GM23338 (cell line): ENCODE measurements at regions not wholly inside any gene's neighbourhood (a gene's known extent, or its start where the extent isn't known, plus 50 kb on each side); places are given as distances from the start of the nearest gene placed in this dataset.

Experiments used
- EZH2 ChIP-seq: fragments of 200-600 bp; sonication (generic); IDR thresholded peaks from one replicate; pipeline ENCODE4 v1.8.0; 2017; ENCODE audit warnings: antibody characterized with exemption, mild to moderate bottlenecking, low read depth; ENCODE audit not compliant: unreplicated experiment
- EZH2phosphoT487 ChIP-seq: fragments of 200-600 bp; sonication (generic); IDR thresholded peaks from one replicate; pipeline ENCODE4 v1.8.1; 2018; ENCODE audit warnings: antibody characterized with exemption; ENCODE audit not compliant: unreplicated experiment
- NANOG ChIP-seq: IDR thresholded peaks from 2 replicates; pipeline ENCODE4 v1.6.1; 2016; ENCODE audit warnings: antibody characterized with exemption, borderline replicate concordance
- POLR2AphosphoS5 ChIP-seq: IDR thresholded peaks from 2 replicates; pipeline ENCODE4 v1.6.1; 2016; ENCODE audit warnings: antibody characterized with exemption, low read depth
- STAT1 ChIP-seq: IDR thresholded peaks from one replicate; pipeline ENCODE4 v1.6.1; 2016; ENCODE audit warnings: antibody characterized with exemption; ENCODE audit not compliant: unreplicated experiment
- ZNF114 ChIP-seq: fragments of 250-450 bp; sonication (Bioruptor Pico); IDR thresholded peaks from 2 replicates; pipeline ENCODE4 v1.5.0; 2020; ENCODE audit warnings: mild to moderate bottlenecking, moderate library complexity
- TF ChIP-seq, protein P1 (sequence below): fragments of 250-450 bp; sonication (Bioruptor Pico); IDR thresholded peaks from 2 replicates; pipeline ENCODE4 v1.5.0; 2020; ENCODE audit warnings: mild to moderate bottlenecking, moderate library complexity
- TF ChIP-seq, protein P2 (sequence below): IDR thresholded peaks from one replicate; pipeline ENCODE4 v1.6.1; 2018; ENCODE audit warnings: antibody characterized with exemption; ENCODE audit not compliant: unreplicated experiment
- TF ChIP-seq, protein P3 (sequence below): IDR thresholded peaks from 2 replicates; pipeline ENCODE4 v1.6.1; 2016; ENCODE audit warnings: antibody characterized with exemption

DNA sequence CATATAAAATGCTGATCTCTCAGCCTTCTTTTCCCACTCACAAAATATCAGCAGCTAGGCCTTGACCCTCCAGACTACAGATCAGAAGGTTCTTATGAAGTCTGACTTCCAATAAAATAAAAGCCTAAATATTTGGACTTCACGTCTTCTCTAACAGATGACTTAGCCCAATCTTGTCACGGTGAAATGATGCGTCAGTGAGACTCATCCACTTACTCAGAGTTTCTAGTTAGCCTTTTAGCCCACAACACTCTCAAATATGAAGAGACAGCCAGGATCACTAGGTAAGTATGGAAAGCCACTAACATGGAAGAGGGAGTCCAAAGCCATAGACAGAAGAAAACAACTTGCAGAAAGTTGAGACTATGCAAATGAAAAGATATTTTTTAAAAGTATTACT is 601.2 kb downstream of the PYDC2 start (continued):
- TF ChIP-seq, protein P1, sequence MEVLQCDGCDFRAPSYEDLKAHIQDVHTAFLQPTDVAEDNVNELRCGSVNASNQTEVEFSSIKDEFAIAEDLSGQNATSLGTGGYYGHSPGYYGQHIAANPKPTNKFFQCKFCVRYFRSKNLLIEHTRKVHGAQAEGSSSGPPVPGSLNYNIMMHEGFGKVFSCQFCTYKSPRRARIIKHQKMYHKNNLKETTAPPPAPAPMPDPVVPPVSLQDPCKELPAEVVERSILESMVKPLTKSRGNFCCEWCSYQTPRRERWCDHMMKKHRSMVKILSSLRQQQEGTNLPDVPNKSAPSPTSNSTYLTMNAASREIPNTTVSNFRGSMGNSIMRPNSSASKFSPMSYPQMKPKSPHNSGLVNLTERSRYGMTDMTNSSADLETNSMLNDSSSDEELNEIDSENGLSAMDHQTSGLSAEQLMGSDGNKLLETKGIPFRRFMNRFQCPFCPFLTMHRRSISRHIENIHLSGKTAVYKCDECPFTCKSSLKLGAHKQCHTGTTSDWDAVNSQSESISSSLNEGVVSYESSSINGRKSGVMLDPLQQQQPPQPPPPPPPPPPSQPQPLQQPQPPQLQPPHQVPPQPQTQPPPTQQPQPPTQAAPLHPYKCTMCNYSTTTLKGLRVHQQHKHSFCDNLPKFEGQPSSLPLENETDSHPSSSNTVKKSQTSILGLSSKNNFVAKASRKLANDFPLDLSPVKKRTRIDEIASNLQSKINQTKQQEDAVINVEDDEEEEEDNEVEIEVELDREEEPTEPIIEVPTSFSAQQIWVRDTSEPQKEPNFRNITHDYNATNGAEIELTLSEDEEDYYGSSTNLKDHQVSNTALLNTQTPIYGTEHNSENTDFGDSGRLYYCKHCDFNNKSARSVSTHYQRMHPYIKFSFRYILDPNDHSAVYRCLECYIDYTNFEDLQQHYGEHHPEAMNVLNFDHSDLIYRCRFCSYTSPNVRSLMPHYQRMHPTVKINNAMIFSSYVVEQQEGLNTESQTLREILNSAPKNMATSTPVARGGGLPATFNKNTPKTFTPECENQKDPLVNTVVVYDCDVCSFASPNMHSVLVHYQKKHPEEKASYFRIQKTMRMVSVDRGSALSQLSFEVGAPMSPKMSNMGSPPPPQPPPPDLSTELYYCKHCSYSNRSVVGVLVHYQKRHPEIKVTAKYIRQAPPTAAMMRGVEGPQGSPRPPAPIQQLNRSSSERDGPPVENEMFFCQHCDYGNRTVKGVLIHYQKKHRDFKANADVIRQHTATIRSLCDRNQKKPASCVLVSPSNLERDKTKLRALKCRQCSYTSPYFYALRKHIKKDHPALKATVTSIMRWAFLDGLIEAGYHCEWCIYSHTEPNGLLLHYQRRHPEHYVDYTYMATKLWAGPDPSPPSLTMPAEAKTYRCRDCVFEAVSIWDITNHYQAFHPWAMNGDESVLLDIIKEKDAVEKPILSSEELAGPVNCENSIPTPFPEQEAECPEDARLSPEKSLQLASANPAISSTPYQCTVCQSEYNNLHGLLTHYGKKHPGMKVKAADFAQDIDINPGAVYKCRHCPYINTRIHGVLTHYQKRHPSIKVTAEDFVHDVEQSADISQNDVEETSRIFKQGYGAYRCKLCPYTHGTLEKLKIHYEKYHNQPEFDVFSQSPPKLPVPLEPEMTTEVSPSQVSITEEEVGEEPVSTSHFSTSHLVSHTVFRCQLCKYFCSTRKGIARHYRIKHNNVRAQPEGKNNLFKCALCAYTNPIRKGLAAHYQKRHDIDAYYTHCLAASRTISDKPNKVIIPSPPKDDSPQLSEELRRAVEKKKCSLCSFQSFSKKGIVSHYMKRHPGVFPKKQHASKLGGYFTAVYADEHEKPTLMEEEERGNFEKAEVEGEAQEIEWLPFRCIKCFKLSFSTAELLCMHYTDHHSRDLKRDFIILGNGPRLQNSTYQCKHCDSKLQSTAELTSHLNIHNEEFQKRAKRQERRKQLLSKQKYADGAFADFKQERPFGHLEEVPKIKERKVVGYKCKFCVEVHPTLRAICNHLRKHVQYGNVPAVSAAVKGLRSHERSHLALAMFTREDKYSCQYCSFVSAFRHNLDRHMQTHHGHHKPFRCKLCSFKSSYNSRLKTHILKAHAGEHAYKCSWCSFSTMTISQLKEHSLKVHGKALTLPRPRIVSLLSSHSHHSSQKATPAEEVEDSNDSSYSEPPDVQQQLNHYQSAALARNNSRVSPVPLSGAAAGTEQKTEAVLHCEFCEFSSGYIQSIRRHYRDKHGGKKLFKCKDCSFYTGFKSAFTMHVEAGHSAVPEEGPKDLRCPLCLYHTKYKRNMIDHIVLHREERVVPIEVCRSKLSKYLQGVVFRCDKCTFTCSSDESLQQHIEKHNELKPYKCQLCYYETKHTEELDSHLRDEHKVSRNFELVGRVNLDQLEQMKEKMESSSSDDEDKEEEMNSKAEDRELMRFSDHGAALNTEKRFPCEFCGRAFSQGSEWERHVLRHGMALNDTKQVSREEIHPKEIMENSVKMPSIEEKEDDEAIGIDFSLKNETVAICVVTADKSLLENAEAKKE (CRISPR knock-in tag): no peak
- TF ChIP-seq STAT1 (no peak), POLR2AphosphoS5 (no peak), ZNF114 (CRISPR knock-in tag) (no peak), EZH2phosphoT487 (no peak), NANOG (no peak), EZH2 (no peak)
- TF ChIP-seq, protein P2, sequence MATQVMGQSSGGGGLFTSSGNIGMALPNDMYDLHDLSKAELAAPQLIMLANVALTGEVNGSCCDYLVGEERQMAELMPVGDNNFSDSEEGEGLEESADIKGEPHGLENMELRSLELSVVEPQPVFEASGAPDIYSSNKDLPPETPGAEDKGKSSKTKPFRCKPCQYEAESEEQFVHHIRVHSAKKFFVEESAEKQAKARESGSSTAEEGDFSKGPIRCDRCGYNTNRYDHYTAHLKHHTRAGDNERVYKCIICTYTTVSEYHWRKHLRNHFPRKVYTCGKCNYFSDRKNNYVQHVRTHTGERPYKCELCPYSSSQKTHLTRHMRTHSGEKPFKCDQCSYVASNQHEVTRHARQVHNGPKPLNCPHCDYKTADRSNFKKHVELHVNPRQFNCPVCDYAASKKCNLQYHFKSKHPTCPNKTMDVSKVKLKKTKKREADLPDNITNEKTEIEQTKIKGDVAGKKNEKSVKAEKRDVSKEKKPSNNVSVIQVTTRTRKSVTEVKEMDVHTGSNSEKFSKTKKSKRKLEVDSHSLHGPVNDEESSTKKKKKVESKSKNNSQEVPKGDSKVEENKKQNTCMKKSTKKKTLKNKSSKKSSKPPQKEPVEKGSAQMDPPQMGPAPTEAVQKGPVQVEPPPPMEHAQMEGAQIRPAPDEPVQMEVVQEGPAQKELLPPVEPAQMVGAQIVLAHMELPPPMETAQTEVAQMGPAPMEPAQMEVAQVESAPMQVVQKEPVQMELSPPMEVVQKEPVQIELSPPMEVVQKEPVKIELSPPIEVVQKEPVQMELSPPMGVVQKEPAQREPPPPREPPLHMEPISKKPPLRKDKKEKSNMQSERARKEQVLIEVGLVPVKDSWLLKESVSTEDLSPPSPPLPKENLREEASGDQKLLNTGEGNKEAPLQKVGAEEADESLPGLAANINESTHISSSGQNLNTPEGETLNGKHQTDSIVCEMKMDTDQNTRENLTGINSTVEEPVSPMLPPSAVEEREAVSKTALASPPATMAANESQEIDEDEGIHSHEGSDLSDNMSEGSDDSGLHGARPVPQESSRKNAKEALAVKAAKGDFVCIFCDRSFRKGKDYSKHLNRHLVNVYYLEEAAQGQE: no peak
- TF ChIP-seq, protein P3, sequence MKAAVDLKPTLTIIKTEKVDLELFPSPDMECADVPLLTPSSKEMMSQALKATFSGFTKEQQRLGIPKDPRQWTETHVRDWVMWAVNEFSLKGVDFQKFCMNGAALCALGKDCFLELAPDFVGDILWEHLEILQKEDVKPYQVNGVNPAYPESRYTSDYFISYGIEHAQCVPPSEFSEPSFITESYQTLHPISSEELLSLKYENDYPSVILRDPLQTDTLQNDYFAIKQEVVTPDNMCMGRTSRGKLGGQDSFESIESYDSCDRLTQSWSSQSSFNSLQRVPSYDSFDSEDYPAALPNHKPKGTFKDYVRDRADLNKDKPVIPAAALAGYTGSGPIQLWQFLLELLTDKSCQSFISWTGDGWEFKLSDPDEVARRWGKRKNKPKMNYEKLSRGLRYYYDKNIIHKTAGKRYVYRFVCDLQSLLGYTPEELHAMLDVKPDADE: no peak
